HG02798 (cell line): ENCODE measurements at regions not wholly inside any gene's neighbourhood (a gene's known extent, or its start where the extent isn't known, plus 50 kb on each side); places are given as distances from the start of the nearest gene placed in this dataset.
"Not testable (repeated sequence)": the region's sequence is repeated elsewhere in the genome, so short reads cannot be mapped to it uniquely, and the experiment has no call there.

ENCODE experiments used
- ATAC-seq: cut with Tn5 transposase; IDR thresholded peaks from one replicate; pipeline ENCODE4 v1.9.1; 2021; ENCODE audit warnings: mild to moderate bottlenecking; ENCODE audit not compliant: unreplicated experiment, poor library complexity

GRCh38 chr10:33871061-33871956, 536.8 kb upstream of the NRP1 start:
- no peak for ATAC-seq

DNA sequence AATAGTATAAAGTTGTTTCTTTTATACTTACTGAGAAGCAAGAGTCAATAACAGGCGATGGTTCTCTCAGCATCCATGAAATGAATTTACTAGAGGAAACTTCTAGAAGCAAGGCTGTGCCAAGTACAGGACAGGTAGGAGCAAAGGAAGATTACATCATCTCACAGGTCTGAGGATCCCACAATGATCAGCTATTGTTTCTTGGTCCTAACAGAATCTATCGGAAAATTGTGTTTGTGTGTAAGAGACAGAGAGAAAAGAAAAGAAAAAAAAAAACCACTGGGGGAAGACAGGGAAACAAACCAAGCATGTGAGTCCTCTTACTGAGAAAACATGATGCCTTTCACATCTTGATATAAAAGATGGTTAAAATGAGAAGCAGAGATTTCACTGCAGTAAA, 535.0 kb upstream of the NRP1 start:
- ATAC-seq, result no peak

DNA sequence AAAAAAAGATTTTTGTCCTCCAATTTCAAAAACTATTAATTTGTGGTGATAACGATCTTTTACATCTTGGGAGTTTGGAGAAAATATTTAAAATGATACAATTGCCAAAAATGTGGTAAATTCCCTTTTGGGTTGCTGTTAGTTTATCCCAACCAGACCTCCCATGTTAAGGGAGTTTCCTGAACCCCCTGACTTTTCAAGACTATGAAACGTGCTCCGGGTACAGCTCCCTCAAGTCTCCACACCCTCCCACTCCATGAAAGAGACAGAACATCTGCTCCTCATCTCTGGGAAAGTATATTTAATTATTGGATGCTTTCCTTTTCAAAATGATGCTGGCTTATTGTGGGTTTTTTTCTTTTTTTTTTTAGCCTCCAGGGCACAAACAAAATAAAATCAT, 534.6 kb upstream of the NRP1 start:
- ATAC-seq, result no peak

GRCh38 chr10:33867199-33867789, 532.8 kb upstream of the NRP1 start:
- ATAC-seq, result not testable (repeated sequence)

- no peak for ATAC-seq
Measured at GRCh38 chr10:33863352-33863751, 528.9 kb upstream of the NRP1 start.

DNA sequence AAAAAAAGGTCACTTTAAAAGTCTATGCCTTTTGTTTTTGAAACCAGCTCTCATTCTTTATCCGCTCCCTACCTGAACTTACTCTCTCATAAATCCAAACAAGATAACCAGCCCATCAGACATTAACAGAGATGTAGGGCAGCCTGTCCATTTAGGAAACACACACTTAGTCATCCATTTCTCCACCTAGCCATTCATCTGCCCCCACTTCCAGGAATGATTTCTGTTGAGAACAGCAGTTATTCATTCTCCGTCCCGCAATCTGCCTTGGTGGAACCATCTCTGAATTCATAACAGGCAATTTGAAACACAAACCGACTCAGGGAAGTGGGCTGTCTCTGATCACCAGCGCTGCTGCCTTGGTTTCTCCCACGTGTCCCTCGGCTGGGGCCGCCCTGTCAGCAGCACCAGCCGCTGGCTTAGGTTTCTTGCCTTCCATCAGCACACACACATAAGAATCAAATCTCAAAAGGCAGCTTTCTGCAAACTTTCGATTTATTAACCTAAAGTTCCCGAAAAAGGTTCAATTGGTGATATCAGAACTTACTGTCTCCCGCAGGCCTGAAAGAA, 528.2 kb upstream of the NRP1 start:
- no peak for ATAC-seq

DNA sequence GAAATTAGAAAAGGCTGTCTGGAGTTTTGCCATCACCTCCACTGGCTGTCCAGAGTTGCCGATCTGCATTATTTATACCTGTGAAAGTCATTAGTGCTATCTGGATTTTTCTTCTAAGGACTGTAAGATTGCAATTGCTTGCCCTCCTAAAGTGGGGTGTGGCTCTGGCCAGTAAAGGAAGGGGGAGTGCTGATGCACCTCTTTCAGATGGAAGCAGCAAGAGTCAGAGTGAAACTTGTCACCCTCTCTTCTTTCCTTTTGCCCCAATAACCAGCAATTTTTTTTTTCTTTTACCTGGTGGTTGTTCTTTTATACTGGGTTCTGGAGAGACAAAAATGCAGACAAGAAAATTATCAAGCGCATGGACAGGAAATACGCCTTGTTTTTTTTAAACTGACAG, 527.4 kb upstream of the NRP1 start:
- no peak for ATAC-seq

GRCh38 chr10:33861016-33861704, 526.7 kb upstream of the NRP1 start:
- ATAC-seq, result no peak

- ATAC-seq, result no peak
Measured at GRCh38 chr10:33860552-33860951, 526.1 kb upstream of the NRP1 start.

DNA sequence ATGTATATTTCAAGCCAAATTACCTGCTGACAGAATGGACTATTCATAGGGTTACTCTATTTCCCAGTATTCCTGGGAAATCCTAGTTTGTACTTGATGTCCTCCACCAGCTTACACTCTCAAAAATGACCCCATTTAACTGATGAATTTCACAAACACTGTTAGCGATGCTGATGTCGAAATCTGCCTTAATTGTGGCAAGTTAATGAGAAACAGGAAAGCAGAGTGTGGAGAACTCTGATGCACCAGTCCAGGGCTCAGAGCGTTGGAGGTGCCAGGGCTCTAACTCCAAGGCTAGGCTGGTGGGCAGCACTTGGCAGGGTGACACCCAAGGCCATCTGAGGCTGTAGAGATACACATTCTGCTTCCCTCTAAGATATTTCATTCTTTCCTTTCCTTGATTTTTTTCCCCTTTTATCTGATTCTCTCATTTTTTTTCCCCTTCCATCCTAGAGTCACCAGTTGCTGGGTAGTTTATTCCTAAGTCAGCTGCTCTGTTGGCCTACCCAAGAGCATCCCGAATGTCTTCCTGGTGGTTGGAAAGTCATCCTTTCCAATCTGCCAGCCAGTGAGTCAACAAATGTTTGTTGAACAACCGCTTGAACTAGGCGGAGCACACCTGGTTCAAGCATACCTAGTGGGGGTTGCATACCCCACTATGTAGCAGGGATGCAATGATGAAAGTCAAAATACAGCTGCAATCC, 525.0 kb upstream of the NRP1 start:
- ATAC-seq, result no peak

- no peak for ATAC-seq
Measured at GRCh38 chr10:33858326-33858725, 523.9 kb upstream of the NRP1 start.

- not testable (repeated sequence) for ATAC-seq
Measured at GRCh38 chr10:33853221-33853620, 518.8 kb upstream of the NRP1 start.

DNA sequence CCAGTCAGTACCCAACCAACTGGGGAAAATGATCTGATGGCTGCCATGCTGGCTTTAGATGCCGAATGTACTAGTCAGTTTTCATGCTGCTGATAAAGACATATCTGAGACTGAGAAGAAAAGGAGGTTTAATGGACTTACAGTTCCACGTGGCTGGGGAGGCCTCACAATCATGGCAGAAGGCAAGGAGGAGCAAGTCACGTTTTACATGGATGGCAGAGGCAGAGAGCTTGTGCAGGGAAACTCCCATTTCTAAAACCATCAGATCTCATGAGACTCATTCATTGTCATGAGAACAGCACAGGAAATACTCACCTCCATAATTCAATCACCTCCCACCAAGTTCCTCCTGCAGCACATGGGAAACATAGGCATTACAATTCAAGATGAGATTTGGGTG, 508.9 kb upstream of the NRP1 start:
- no peak for ATAC-seq

GRCh38 chr10:33841678-33842077, 507.2 kb upstream of the NRP1 start:
- no peak for ATAC-seq

- ATAC-seq, result no peak
Measured at GRCh38 chr10:33838731-33839130, 504.3 kb upstream of the NRP1 start.

GRCh38 chr10:33837736-33838135, 503.3 kb upstream of the NRP1 start:
- ATAC-seq, result no peak

- no peak for ATAC-seq
Measured at GRCh38 chr10:33835556-33835955, 501.1 kb upstream of the NRP1 start.

DNA sequence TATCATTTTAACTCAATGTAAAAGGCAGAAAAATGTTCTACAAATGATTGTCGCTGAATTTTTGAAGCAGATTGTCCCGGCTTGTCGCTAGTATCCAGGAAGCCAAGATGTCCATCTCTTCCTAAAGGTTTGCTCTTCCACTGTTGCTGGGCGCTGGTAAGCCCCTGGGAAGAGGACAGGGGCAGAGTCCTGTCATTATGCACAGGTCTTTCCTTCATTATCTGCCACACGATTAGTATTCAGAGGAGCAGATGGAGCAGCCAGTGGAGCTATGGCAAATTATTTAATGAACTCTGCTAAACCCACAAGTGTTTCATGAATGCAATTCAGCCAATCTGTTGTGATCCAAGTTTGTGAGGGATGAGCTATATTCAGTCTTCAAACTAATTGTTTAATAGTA, 499.1 kb upstream of the NRP1 start:
- no peak for ATAC-seq

DNA sequence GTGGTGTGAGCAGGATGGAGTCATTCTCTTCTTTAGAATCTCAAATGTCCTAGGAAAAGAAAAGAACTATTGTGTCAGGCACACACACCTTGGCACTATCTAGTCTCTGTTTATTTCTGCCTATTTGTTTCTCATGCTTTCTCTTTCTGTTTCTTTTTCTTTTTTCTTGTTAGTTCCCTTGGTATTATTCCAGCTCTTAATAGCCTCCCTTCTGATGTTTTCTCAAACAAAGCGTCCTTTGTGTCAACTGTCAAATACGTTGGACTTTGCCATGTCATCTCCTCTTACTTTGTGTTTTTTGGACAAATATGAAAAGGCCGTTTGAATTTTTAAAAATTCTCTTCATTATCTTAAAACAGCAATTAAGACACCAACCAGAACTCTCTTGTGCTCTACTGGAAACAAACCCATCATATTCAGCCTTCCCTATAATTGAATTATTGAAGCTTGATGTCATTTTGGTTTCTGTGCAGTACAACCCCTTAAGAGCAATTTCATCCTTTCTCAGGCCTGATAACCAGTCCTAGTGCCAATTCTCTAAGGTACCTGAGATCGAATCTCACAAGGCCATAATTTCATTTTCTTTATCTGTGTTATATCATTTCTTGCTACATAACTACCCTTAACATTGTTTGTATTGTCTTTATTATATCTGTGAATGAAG, 497.8 kb upstream of the NRP1 start:
- no peak for ATAC-seq

DNA sequence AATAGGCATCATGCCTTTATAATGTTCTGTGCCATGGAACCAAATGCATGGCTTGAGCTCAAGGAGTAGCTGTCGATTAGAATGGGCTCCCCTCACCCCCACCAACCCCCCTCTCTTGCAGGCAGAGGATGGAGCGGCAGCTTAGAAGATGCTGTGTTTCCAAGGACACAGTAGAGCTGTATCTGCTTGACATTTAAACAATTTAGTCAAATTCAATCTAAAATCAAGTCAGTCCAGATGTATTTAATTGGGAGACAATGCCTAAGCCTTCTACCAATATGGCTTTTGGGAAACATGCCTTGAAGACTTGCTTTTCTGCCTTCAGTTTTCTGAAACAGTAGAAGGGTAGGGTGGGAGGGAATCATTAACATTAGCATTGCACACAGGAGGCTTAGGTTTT, 497.1 kb upstream of the NRP1 start:
- no peak for ATAC-seq
